Calu3 (cell line): ENCODE measurements at regions not wholly inside any gene's neighbourhood (a gene's known extent, or its start where the extent isn't known, plus 50 kb on each side); places are given as distances from the start of the nearest gene placed in this dataset.

Experiments
- BruUV-seq: library from RNA; stranded (reverse); fragments of 400-500 nt; replicated peaks from 2 replicates; lab custom pipeline; 2021; lab: Mats Ljungman, UMichigan
- CTCF ChIA-PET: fragments of 300-600 bp; sonication (Branson Sonifier 250); formaldehyde crosslinking; loops from one replicate; lab custom pipeline; 2022; ENCODE audit warnings: antibody characterized with exemption; lab: Charles Lee
- DNase-seq: peaks from one replicate; pipeline ENCODE4 v3.0.0; 2022
- H3K27ac Mint-ChIP-seq: one replicate; pipeline ENCODE4 v1.8.0; 2022; ENCODE audit warnings: mixed read lengths; ENCODE audit not compliant: unreplicated experiment
- H3K27me3 Mint-ChIP-seq: one replicate; pipeline ENCODE4 v1.8.0; 2022; ENCODE audit warnings: mixed read lengths; ENCODE audit not compliant: unreplicated experiment
- H3K36me3 Mint-ChIP-seq: one replicate; pipeline ENCODE4 v1.8.0; 2022; ENCODE audit warnings: mild to moderate bottlenecking, moderate library complexity, mixed read lengths; ENCODE audit not compliant: insufficient read depth, unreplicated experiment
- H3K4me1 Mint-ChIP-seq: one replicate; pipeline ENCODE4 v1.8.0; 2022; ENCODE audit warnings: mild to moderate bottlenecking, low read depth, mixed read lengths; ENCODE audit not compliant: unreplicated experiment
- H3K4me3 Mint-ChIP-seq: one replicate; pipeline ENCODE4 v1.8.0; 2022; ENCODE audit warnings: mild to moderate bottlenecking, low read depth, moderate library complexity, mixed read lengths; ENCODE audit not compliant: unreplicated experiment
- H3K9me3 Mint-ChIP-seq: one replicate; pipeline ENCODE4 v1.8.0; 2022; ENCODE audit warnings: low read depth, mixed read lengths; ENCODE audit not compliant: unreplicated experiment
- CTCF ChIP-seq: fragments of 200-600 bp; IDR thresholded peaks from one replicate; pipeline ENCODE4 v1.8.0; 2022; ENCODE audit warnings: antibody characterized with exemption; ENCODE audit not compliant: unreplicated experiment
- intact Hi-C: fragments of 100-400 bp; cut with micrococcal nuclease; formaldehyde crosslinking; loops from one replicate; pipeline ENCODE4 v1.10.0; 2022; ENCODE audit not compliant: unreplicated experiment

GRCh38 chr4:126058596-126058995 lies 743.8 kb downstream of the FAT4 start:
- no peak overlapping the region for H3K4me3 Mint-ChIP-seq
- no peak overlapping the region for H3K27ac Mint-ChIP-seq
- no TSS peak for BruUV-seq
- intact Hi-C loops, result no loop called here
- no peaks in the 10 kb centered on the region for H3K36me3 Mint-ChIP-seq
- no peaks in the 10 kb centered on the region for H3K27me3 Mint-ChIP-seq
- CTCF ChIA-PET, result no interaction called here
- DNase-seq, result no peak
- H3K9me3 Mint-ChIP-seq, result peaks cover 2% of the 10 kb centered on the region
- TF ChIP-seq CTCF, result no peak
- no peaks in the 10 kb centered on the region for H3K4me1 Mint-ChIP-seq

GRCh38 chr4:126061655-126062054 lies 746.9 kb downstream of the FAT4 start:
- Mint-ChIP-seq H3K4me1 (no peaks in the 10 kb centered on the region), H3K36me3 (no peaks in the 10 kb centered on the region), H3K27ac (no peak overlapping the region), H3K4me3 (no peak overlapping the region), H3K27me3 (no peaks in the 10 kb centered on the region), H3K9me3 (peaks cover 2% of the 10 kb centered on the region)
- intact Hi-C loops, result no loop called here
- no TSS peak for BruUV-seq
- no peak for DNase-seq
- TF ChIP-seq CTCF, result no peak
- CTCF ChIA-PET, result no interaction called here

- Mint-ChIP-seq H3K36me3 (no peaks in the 10 kb centered on the region), H3K9me3 (peaks cover 2% of the 10 kb centered on the region), H3K4me1 (no peaks in the 10 kb centered on the region), H3K27ac (no peak overlapping the region), H3K4me3 (no peak overlapping the region), H3K27me3 (no peaks in the 10 kb centered on the region)
- TF ChIP-seq CTCF, result no peak
- CTCF ChIA-PET, result no interaction called here
- no TSS peak for BruUV-seq
- no peak for DNase-seq
- intact Hi-C loops, result no loop called here
Measured at GRCh38 chr4:126065016-126065415, 750.3 kb downstream of the FAT4 start.

GRCh38 chr4:126071346-126072333 lies 756.9 kb downstream of the FAT4 start:
- intact Hi-C loops, result no loop called here
- no TSS peak for BruUV-seq
- Mint-ChIP-seq H3K27ac (no peak overlapping the region), H3K9me3 (no peaks in the 10 kb centered on the region), H3K4me1 (no peaks in the 10 kb centered on the region), H3K36me3 (no peaks in the 10 kb centered on the region), H3K27me3 (no peaks in the 10 kb centered on the region), H3K4me3 (no peak overlapping the region)
- CTCF ChIA-PET, result no interaction called here
- no peak for TF ChIP-seq CTCF
- no peak for DNase-seq
